K562 (cell line): ENCODE measurements at regions not wholly inside any gene's neighbourhood (a gene's known extent, or its start where the extent isn't known, plus 50 kb on each side); places are given as distances from the start of the nearest gene placed in this dataset.

Source experiments
- ATAC-seq: fragments of 200-7000 bp; cut with Tn5 transposase; 3 replicates; pipeline ENCODE4 v1.9.1; 2020; ENCODE audit warnings: moderate library complexity
- BruUV-seq: library from RNA; stranded (reverse); fragments of 400-500 nt; replicated peaks from 2 replicates; lab custom pipeline; 2021; lab: Mats Ljungman, UMichigan
- CTCF ChIA-PET: fragments of 300-600 bp; formaldehyde crosslinking; extraction: SDS; loops from one replicate; lab custom pipeline; 2021; ENCODE audit warnings: low intra/inter-chr PET ratio; lab: Yijun Ruan, JAX
- POLR2A ChIA-PET: fragments of 300-600, 350-650 bp; sonication (Branson Sonifier 250); formaldehyde crosslinking; extraction: SDS; loops from one replicate; lab custom pipeline; 2021; ENCODE audit warnings: antibody characterized with exemption, inconsistent platforms; lab: Yijun Ruan, JAX
- DNase-seq, 4 experiments: peaks; one replicate each; pipeline versions ENCODE4 v3.0.0 to v3.0.0-alpha.2; 2011 to 2018; ENCODE audit warnings: low spot score in 3 of 4, mixed read lengths in 3 of 4; ENCODE audit errors: extremely low read depth in 1 of 4
- FAIRE-seq: peaks from 2 replicates; lab custom pipeline; 2011; peaks lifted over from hg19 to GRCh38; lab: Jason Lieb, UNC
- H2AFZ ChIP-seq: 2 replicates; pipeline ENCODE4 v1.6.0; 2011; ENCODE audit warnings: low read depth, low read length, control low read depth, inconsistent platforms
- H3K27ac ChIP-seq: fragments of 200-600 bp; 3 replicates; pipeline ENCODE4 v1.8.0; 2011; ENCODE audit warnings: low read depth, mild to moderate bottlenecking, control low read depth, inconsistent platforms, low read length, moderate library complexity, mixed read lengths; ENCODE audit errors: extremely low read depth
- H3K27me3 ChIP-seq, 2 experiments: fragments of 300-600 bp in 1 of 2; 2 replicates in 1 of 2; 3 replicates in 1 of 2; pipeline versions ENCODE4 v1.6.0 to v1.8.0; 2011; ENCODE audit warnings: inconsistent platforms in 2 of 2, low read length in 2 of 2, mild to moderate bottlenecking in 1 of 2, mixed read lengths in 1 of 2, moderate library complexity in 1 of 2; ENCODE audit not compliant: control insufficient read depth in 2 of 2, insufficient read depth in 2 of 2
- H3K36me3 ChIP-seq: fragments of 300-600 bp; 3 replicates; pipeline ENCODE4 v1.8.0; 2011; ENCODE audit warnings: mild to moderate bottlenecking, low read length, inconsistent platforms; ENCODE audit not compliant: control insufficient read depth, insufficient read depth
- H3K4me1 ChIP-seq, 2 experiments: fragments of 200-600 bp in 1 of 2; replicated peaks in 1 of 2; 2 replicates in 1 of 2; 3 replicates in 1 of 2; pipeline versions ENCODE4 v1.5.1 to v1.8.0; 2011; ENCODE audit warnings: inconsistent platforms in 2 of 2, low read length in 2 of 2, mild to moderate bottlenecking in 1 of 2, mixed read lengths in 1 of 2, moderate library complexity in 1 of 2; ENCODE audit not compliant: control insufficient read depth in 2 of 2, insufficient read depth in 2 of 2
- H3K4me2 ChIP-seq: 2 replicates; pipeline ENCODE4 v1.6.1; 2011; ENCODE audit warnings: low read length, control low read depth, inconsistent platforms, mixed read lengths; ENCODE audit not compliant: insufficient read depth
- H3K4me3 ChIP-seq: fragments of 200-600 bp; sonication (generic), shearing (Covaris generic); 2 replicates; pipeline ENCODE4 v1.5.1; 2016; ENCODE audit warnings: control low read depth, inconsistent platforms
- H3K79me2 ChIP-seq: fragments of 200-600 bp; 3 replicates; pipeline ENCODE4 v1.8.0; 2011; ENCODE audit warnings: low read length, inconsistent platforms; ENCODE audit not compliant: control insufficient read depth, insufficient read depth
- H3K9ac ChIP-seq, 2 experiments: 2 replicates each; pipeline versions ENCODE4 v1.6.0 to v1.6.1; 2011; ENCODE audit warnings: low read depth in 2 of 2, low read length in 2 of 2, control low read depth in 1 of 2, inconsistent platforms in 1 of 2, mild to moderate bottlenecking in 1 of 2, mixed read lengths in 1 of 2; ENCODE audit not compliant: insufficient read depth in 1 of 2
- H3K9me1 ChIP-seq: one replicate; pipeline ENCODE4 v1.6.0; 2011; ENCODE audit warnings: inconsistent platforms, mild to moderate bottlenecking, low read length, moderate library complexity; ENCODE audit not compliant: control insufficient read depth, insufficient read depth
- H3K9me3 ChIP-seq: replicated peaks from 2 replicates; pipeline ENCODE4 v1.5.1; 2011; ENCODE audit warnings: low read depth, low read length, inconsistent platforms; ENCODE audit not compliant: control insufficient read depth, insufficient read depth
- H4K20me1 ChIP-seq: replicated peaks from 2 replicates; pipeline ENCODE4 v1.6.1; 2011; ENCODE audit warnings: low read length, inconsistent platforms, mixed read lengths; ENCODE audit not compliant: control insufficient read depth, insufficient read depth
- ARID3B ChIP-seq: fragments of 250-450 bp; sonication (Bioruptor Pico); IDR thresholded peaks from 2 replicates; pipeline ENCODE4 v1.4.0; 2020; ENCODE audit warnings: borderline replicate concordance
- CCAR2 ChIP-seq: fragments of 200-400 bp; formaldehyde crosslinking; IDR thresholded peaks from 2 replicates; pipeline ENCODE4 v1.6.1; 2017; ENCODE audit warnings: mild to moderate bottlenecking, low read depth, low read length
- CUX1 ChIP-seq: fragments of 200-800 bp; sonication (Bioruptor generic); IDR thresholded peaks from 2 replicates; pipeline ENCODE4 v1.6.1; 2016; ENCODE audit warnings: missing genetic modification characterization, missing compliant biosample characterization
- EHMT2 ChIP-seq: fragments of 450-650 bp; IDR thresholded peaks from 2 replicates; pipeline ENCODE4 v1.6.1; 2018; ENCODE audit warnings: antibody characterized with exemption
- GATA2 ChIP-seq: sonication (generic); formaldehyde crosslinking; IDR thresholded peaks from 2 replicates; pipeline ENCODE4 v1.4.0; 2020; ENCODE audit warnings: mild to moderate bottlenecking, missing genetic modification reagents
- GMEB1 ChIP-seq: fragments of 250-450 bp; sonication (Bioruptor Pico); IDR thresholded peaks from 2 replicates; pipeline ENCODE4 v1.4.0; 2020; ENCODE audit warnings: mild to moderate bottlenecking
- NKRF ChIP-seq: fragments of 450-650 bp; IDR thresholded peaks from 2 replicates; pipeline ENCODE4 v1.6.1; 2016; ENCODE audit warnings: borderline replicate concordance
- NR4A1 ChIP-seq, 2 experiments: fragments of 250-450 bp in 1 of 2; fragments of 450-650 bp in 1 of 2; sonication (Bioruptor Pico) in 1 of 2; IDR thresholded peaks; 2 replicates each; pipeline versions ENCODE4 v1.4.0 to v1.6.1; 2016 to 2020; ENCODE audit warnings: mild to moderate bottlenecking in 2 of 2, missing compliant biosample characterization in 1 of 2, missing genetic modification characterization in 1 of 2, moderate library complexity in 1 of 2
- RBM15 ChIP-seq: fragments of 200-400 bp; formaldehyde crosslinking; IDR thresholded peaks from 2 replicates; pipeline ENCODE4 v1.6.1; 2018; ENCODE audit warnings: mild to moderate bottlenecking, low read length, moderate library complexity; ENCODE audit not compliant: insufficient read depth
- THRAP3 ChIP-seq: fragments of 450-650 bp; IDR thresholded peaks from 2 replicates; pipeline ENCODE4 v1.6.1; 2016; ENCODE audit warnings: mild to moderate bottlenecking, inconsistent platforms, borderline replicate concordance
- WGBS: fragments of 100-300 bp; shearing (Covaris generic); methylation state at CpG from one replicate; pipeline ENCODE4 v1.1.6; 2016; ENCODE audit warnings: low coverage, mixed read lengths; ENCODE audit not compliant: insufficient coverage; ENCODE audit errors: missing lambda C conversion rate; 5-methylcytosine and 5-hydroxymethylcytosine counted together
- in situ Hi-C: fragments of 300-500 bp; cut with MboI; formaldehyde crosslinking; loops from 4 replicates; pipeline ENCODE4 v1.15.0; 2018; ENCODE audit warnings: inconsistent platforms, mixed read lengths
- intact Hi-C: fragments of 100-400 bp; cut with micrococcal nuclease; formaldehyde crosslinking; loops from 2 replicates; pipeline ENCODE4 v1.14.2; 2022

- Histone ChIP-seq H3K27me3 (no peaks in the 10 kb centered on the region), H3K4me2 (no peak overlapping the region), H3K9me3 (no peaks in the 10 kb centered on the region), H3K4me1 (no peaks in the 10 kb centered on the region), H2AFZ (no peak overlapping the region), H3K27ac (no peak overlapping the region), H3K9me1 (no peaks in the 10 kb centered on the region), H3K9ac (no peak overlapping the region), H3K4me3 (no peak overlapping the region), H3K36me3 (no peaks in the 10 kb centered on the region), H3K79me2 (no peaks in the 10 kb centered on the region), H4K20me1 (no peaks in the 10 kb centered on the region)
- CTCF ChIA-PET: no interaction called here
- intact Hi-C loops (no loop called here), in situ Hi-C loops (no loop called here)
- POLR2A ChIA-PET: no interaction called here
- no peak for ATAC-seq
- WGBS: 3% methylated on average over 5 of the region's 5 CpGs
- DNase-seq: no peak
- BruUV-seq: no TSS peak
- FAIRE-seq: no peak
- TF ChIP-seq RBM15 (no peak), GATA2 (CRISPR knock-in tag) (no peak), ARID3B (CRISPR knock-in tag) (no peak), CCAR2 (no peak), GMEB1 (no peak), CUX1 (CRISPR knock-in tag) (no peak), THRAP3 (no peak), EHMT2 (no peak), NR4A1 (CRISPR knock-in tag; IDR thresholded peaks at IDR 0.05) (no peak), NR4A1 (tag; IDR thresholded peaks at IDR 0.05) (no peak), NKRF (no peak)
These were observed 782.5 kb downstream of the TMTC2 start for GRCh38 chr12:83468988-83469908.
